Skeletal muscle tissue (tissue), 3 donors: ENCODE measurements at regions not wholly inside any gene's neighbourhood (a gene's known extent, or its start where the extent isn't known, plus 50 kb on each side); places are given as distances from the start of the nearest gene placed in this dataset.

Source experiments
- H3K27ac ChIP-seq: one replicate; pipeline ENCODE4 v1.7.0; 2013; ENCODE audit warnings: mild to moderate bottlenecking, low read depth, low read length, inconsistent platforms
- H3K27me3 ChIP-seq, 3 donors: one replicate each; pipeline ENCODE4 v1.7.0; 2013; ENCODE audit warnings: low read length in 3 of 3; ENCODE audit not compliant: control insufficient read depth in 3 of 3, insufficient read depth in 3 of 3
- H3K36me3 ChIP-seq, 3 donors: one replicate each; pipeline ENCODE4 v1.7.0; 2013; ENCODE audit warnings: low read length in 3 of 3; ENCODE audit not compliant: control insufficient read depth in 3 of 3, insufficient read depth in 3 of 3
- H3K4me1 ChIP-seq, 3 donors: one replicate each; pipeline ENCODE4 v1.7.0; 2013; ENCODE audit warnings: low read length in 3 of 3, mild to moderate bottlenecking in 3 of 3; ENCODE audit not compliant: control insufficient read depth in 3 of 3, insufficient read depth in 3 of 3
- H3K4me3 ChIP-seq, 3 donors: one replicate each; pipeline ENCODE4 v1.7.0; 2013; ENCODE audit warnings: low read length in 3 of 3
- H3K9ac ChIP-seq, 3 donors: one replicate each; pipeline ENCODE4 v1.7.0; 2013; ENCODE audit warnings: low read length in 3 of 3, mild to moderate bottlenecking in 3 of 3, moderate library complexity in 2 of 3, low read depth in 1 of 3
- H3K9me3 ChIP-seq, 3 donors: one replicate each; pipeline ENCODE4 v1.7.0; 2013; ENCODE audit warnings: low read length in 3 of 3; ENCODE audit not compliant: control insufficient read depth in 3 of 3
- donor health status: Osteomylitis.

GRCh38 chr12:107437954-107438353 is 247.6 kb upstream of the PWP1 start:
- no peak overlapping the region for H3K9ac ChIP-seq
- H3K4me1 ChIP-seq: no peaks in the 10 kb centered on the region
- H3K9me3 ChIP-seq: no peaks in the 10 kb centered on the region
- H3K36me3 ChIP-seq: no peaks in the 10 kb centered on the region
- no peak overlapping the region for H3K4me3 ChIP-seq
- no peak overlapping the region for H3K27ac ChIP-seq
- H3K27me3 ChIP-seq: peaks cover 0 to 4% (median 0%) of the 10 kb centered on the region in 3 donors

GRCh38 chr12:107439026-107439738 is 246.4 kb upstream of the PWP1 start:
- H3K4me3 ChIP-seq: no peak overlapping the region
- peaks cover 0 to 4% (median 0%) of the 10 kb centered on the region in 3 donors for H3K27me3 ChIP-seq
- no peak overlapping the region for H3K9ac ChIP-seq
- H3K36me3 ChIP-seq: no peaks in the 10 kb centered on the region
- H3K4me1 ChIP-seq: no peaks in the 10 kb centered on the region
- H3K27ac ChIP-seq: no peak overlapping the region
- H3K9me3 ChIP-seq: no peaks in the 10 kb centered on the region

- H3K27me3 ChIP-seq: peaks cover 0 to 4% (median 0%) of the 10 kb centered on the region in 3 donors
- no peaks in the 10 kb centered on the region for H3K9me3 ChIP-seq
- no peaks in the 10 kb centered on the region for H3K36me3 ChIP-seq
- H3K4me3 ChIP-seq: no peak overlapping the region
- no peak overlapping the region for H3K9ac ChIP-seq
- H3K4me1 ChIP-seq: no peaks in the 10 kb centered on the region
- H3K27ac ChIP-seq: no peak overlapping the region
Observed at GRCh38 chr12:107440606-107441005, 245.0 kb upstream of the PWP1 start.

- Histone ChIP-seq H3K9me3 (peaks cover 0 to 2% (median 0%) of the 10 kb centered on the region in 3 donors), H3K36me3 (no peaks in the 10 kb centered on the region), H3K4me1 (no peaks in the 10 kb centered on the region), H3K9ac (no peak overlapping the region), H3K27ac (no peak overlapping the region), H3K27me3 (peaks cover 0 to 4% (median 0%) of the 10 kb centered on the region in 3 donors), H3K4me3 (peak overlapping the region in 1 of 3 donors; percentile 29)
Observed at GRCh38 chr12:107441665-107442300, 243.8 kb upstream of the PWP1 start.

- Histone ChIP-seq H3K27me3 (peaks cover 0 to 4% (median 0%) of the 10 kb centered on the region in 3 donors), H3K9ac (no peak overlapping the region), H3K4me1 (no peaks in the 10 kb centered on the region), H3K4me3 (no peak overlapping the region), H3K9me3 (peaks cover 0 to 2% (median 0%) of the 10 kb centered on the region in 3 donors), H3K27ac (peak overlapping the region; percentile 5), H3K36me3 (no peaks in the 10 kb centered on the region)
Observed at GRCh38 chr12:107442326-107442987, 243.1 kb upstream of the PWP1 start.

GRCh38 chr12:107443320-107444090 is 242.1 kb upstream of the PWP1 start:
- no peak overlapping the region for H3K9ac ChIP-seq
- H3K4me3 ChIP-seq: no peak overlapping the region
- H3K9me3 ChIP-seq: peaks cover 0 to 2% (median 0%) of the 10 kb centered on the region in 3 donors
- H3K4me1 ChIP-seq: no peaks in the 10 kb centered on the region
- no peak overlapping the region for H3K27ac ChIP-seq
- H3K27me3 ChIP-seq: peaks cover 0 to 4% (median 0%) of the 10 kb centered on the region in 3 donors
- H3K36me3 ChIP-seq: no peaks in the 10 kb centered on the region

- no peak overlapping the region for H3K4me3 ChIP-seq
- no peak overlapping the region for H3K27ac ChIP-seq
- H3K9ac ChIP-seq: no peak overlapping the region
- H3K36me3 ChIP-seq: no peaks in the 10 kb centered on the region
- peaks cover 0 to 2% (median 0%) of the 10 kb centered on the region in 3 donors for H3K9me3 ChIP-seq
- no peaks in the 10 kb centered on the region for H3K4me1 ChIP-seq
- peaks cover 0 to 4% (median 0%) of the 10 kb centered on the region in 3 donors for H3K27me3 ChIP-seq
Observed at GRCh38 chr12:107444771-107445170, 240.8 kb upstream of the PWP1 start.

- Histone ChIP-seq H3K9me3 (peaks cover 0 to 2% (median 0%) of the 10 kb centered on the region in 3 donors), H3K27ac (no peak overlapping the region), H3K27me3 (peaks cover 0 to 3% (median 1%) of the 10 kb centered on the region in 3 donors), H3K36me3 (no peaks in the 10 kb centered on the region), H3K9ac (no peak overlapping the region), H3K4me1 (no peaks in the 10 kb centered on the region), H3K4me3 (no peak overlapping the region)
Observed at GRCh38 chr12:107446476-107446875, 239.1 kb upstream of the PWP1 start.

GRCh38 chr12:107447336-107447735 is 238.3 kb upstream of the PWP1 start:
- Histone ChIP-seq H3K36me3 (no peaks in the 10 kb centered on the region), H3K4me3 (no peak overlapping the region), H3K9me3 (peaks cover 0 to 2% (median 0%) of the 10 kb centered on the region in 3 donors), H3K9ac (no peak overlapping the region), H3K4me1 (no peaks in the 10 kb centered on the region), H3K27ac (no peak overlapping the region), H3K27me3 (peaks cover 0 to 5% (median 3%) of the 10 kb centered on the region in 3 donors)
